ENCODE measurements at regions not wholly inside any gene's neighbourhood (a gene's known extent, or its start where the extent isn't known, plus 50 kb on each side); places are given as distances from the start of the nearest gene placed in this dataset.

DNA sequence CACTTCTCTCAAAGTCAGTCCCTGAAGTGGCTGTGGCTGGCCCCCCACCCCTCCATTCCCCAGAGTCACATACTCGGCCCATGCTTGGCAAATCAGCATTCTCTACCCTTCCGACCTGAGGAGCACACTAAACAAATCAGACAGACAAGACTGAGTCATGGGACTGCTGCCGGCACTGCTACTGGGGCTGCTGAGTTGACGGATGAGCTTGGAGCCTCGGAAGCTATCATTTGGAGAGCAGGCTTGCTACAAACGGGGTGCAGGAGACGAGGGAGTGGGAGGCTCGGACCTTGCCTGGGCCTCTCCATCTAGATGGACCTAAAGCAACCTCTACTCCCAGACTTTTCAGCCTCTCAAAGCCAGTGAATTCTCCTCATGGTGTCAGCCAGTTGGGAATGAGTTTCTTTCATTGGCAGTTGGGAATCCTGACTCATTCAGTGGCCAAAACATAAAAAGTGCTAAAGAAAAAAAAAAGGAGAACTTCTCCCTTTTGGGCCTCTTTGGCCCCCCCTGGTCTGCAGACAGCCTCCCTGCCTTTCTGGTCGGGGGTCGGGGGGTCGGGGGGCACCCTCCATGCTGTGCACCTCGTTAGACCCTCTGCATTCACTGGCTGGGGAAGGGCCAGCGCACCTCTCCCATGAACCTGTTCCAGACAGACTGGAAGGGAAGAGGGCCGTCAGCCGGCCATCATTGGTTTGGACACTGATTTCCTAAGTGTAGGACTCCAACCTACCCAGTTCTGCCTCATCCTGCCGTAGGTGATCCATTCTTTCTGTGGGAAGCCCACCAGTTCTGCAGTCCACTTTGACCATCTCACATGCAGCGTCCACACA lies 52.3 kb upstream of the COL13A1 start:
- peaks cover 0 to 50% of the 10 kb centered on the region in 2 experiments; a peak in 3 of 5 replicates for H3K27me3 ChIP-seq (ENCODE audit: control insufficient read depth in 1 of 2, insufficient read depth in 2 of 2, low read length in 2 of 2)
- no peak for FAIRE-seq
- no peak for TF ChIP-seq ZNF7 (CRISPR knock-in tag; IDR thresholded peaks at IDR 0.05)
- TF ChIP-seq, protein P1, sequence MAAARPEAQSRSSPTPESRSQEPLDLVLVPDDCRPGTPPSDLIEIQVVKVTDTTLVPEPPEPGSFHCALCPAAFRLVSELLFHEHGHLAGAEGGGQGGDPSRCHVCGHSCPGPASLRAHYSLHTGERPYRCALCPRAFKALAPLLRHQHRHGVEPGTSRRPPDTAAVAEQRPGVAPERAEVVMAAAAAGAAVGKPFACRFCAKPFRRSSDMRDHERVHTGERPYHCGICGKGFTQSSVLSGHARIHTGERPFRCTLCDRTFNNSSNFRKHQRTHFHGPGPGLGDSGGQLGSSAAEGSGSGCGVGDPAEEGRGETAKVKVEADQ (CRISPR knock-in tag; IDR thresholded peaks at IDR 0.05; ENCODE audit: borderline replicate concordance): no peak
- no peak for TF ChIP-seq ZNF329 (CRISPR knock-in tag; IDR thresholded peaks at IDR 0.05; ENCODE audit: low read depth)
- TF ChIP-seq PAF1 (CRISPR knock-in tag; IDR thresholded peaks at IDR 0.05): no peak
- TF ChIP-seq PCBP1 (IDR thresholded peaks at IDR 0.05; ENCODE audit: borderline replicate concordance, low read depth, low read length): no peak
- TF ChIP-seq TMF1 (CRISPR knock-in tag; IDR thresholded peaks at IDR 0.05; ENCODE audit: low read depth): no peak
- TF ChIP-seq ZNF749 (CRISPR knock-in tag; IDR thresholded peaks at IDR 0.05; ENCODE audit: borderline replicate concordance): no peak
- no peak for TF ChIP-seq CREM (IDR thresholded peaks at IDR 0.05)
- no peak for TF ChIP-seq CREM (CRISPR knock-in tag; IDR thresholded peaks at IDR 0.05)
- TF ChIP-seq RFXANK (CRISPR knock-in tag; IDR thresholded peaks at IDR 0.05): no peak
- TF ChIP-seq, protein P2, sequence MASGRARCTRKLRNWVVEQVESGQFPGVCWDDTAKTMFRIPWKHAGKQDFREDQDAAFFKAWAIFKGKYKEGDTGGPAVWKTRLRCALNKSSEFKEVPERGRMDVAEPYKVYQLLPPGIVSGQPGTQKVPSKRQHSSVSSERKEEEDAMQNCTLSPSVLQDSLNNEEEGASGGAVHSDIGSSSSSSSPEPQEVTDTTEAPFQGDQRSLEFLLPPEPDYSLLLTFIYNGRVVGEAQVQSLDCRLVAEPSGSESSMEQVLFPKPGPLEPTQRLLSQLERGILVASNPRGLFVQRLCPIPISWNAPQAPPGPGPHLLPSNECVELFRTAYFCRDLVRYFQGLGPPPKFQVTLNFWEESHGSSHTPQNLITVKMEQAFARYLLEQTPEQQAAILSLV (CRISPR knock-in tag; IDR thresholded peaks at IDR 0.05; ENCODE audit: borderline replicate concordance): no peak
- TF ChIP-seq ZNF564 (CRISPR knock-in tag; IDR thresholded peaks at IDR 0.05): no peak
- TF ChIP-seq HCFC1 (IDR thresholded peaks at IDR 0.05; ENCODE audit: low read depth, low read length): no peak
- H3K27ac ChIP-seq (ENCODE audit: extremely low read length, insufficient read depth, low read length): no peak overlapping the region
- H3K79me2 ChIP-seq (ENCODE audit: insufficient read depth, low read length): no peaks in the 10 kb centered on the region
- intact Hi-C loops (cut with micrococcal nuclease; ENCODE audit: unreplicated experiment): loop anchor here (10.0 kb wide), 1 partner anchor 165 kb away; no protein-coding TSS in a partner anchor
- H2AFZ ChIP-seq (ENCODE audit: low read length): no peak overlapping the region
- in situ Hi-C loops (cut with HindIII; ENCODE audit: extremely low pct_ligation_motif_present, low pct_unique_long_range_greater_than_20kb): no loop called here
- no peak for DNase-seq (ENCODE audit: low spot score)
- H3K9ac ChIP-seq (ENCODE audit: insufficient read depth, low read depth, low read length): no peak overlapping the region
- ChIA-PET CTCF (ENCODE audit: low intra/inter-chr PET ratio, low total read pairs) (no interaction called here), POLR2A (no interaction called here)
- no peaks in the 10 kb centered on the region for H3K36me3 ChIP-seq (replicated peaks in 1 of 2; ENCODE audit: control insufficient read depth in 1 of 2, insufficient read depth in 2 of 2, low read length in 2 of 2)
- no peaks in the 10 kb centered on the region for H3K9me3 ChIP-seq (ENCODE audit: low read length)
- under 1% methylated on average over 12 of the region's 17 CpGs for WGBS (ENCODE audit: low lambda C conversion rate)
- no TSS peak for BruUV-seq (replicated peaks)
- no peaks in the 10 kb centered on the region for H4K20me1 ChIP-seq (ENCODE audit: insufficient read depth, low read length)
- no peak for ATAC-seq
- no peak overlapping the region for H3K4me3 ChIP-seq (replicated peaks in 1 of 3; ENCODE audit: insufficient read depth in 1 of 3, low read depth in 2 of 3, low read length in 3 of 3)
- H3K4me2 ChIP-seq (ENCODE audit: low read depth, low read length): no peak overlapping the region
- no peaks in the 10 kb centered on the region for H3K4me1 ChIP-seq (ENCODE audit: insufficient read depth, low read length)
